IMR-90 (cell line): ENCODE measurements at regions not wholly inside any gene's neighbourhood (a gene's known extent, or its start where the extent isn't known, plus 50 kb on each side); places are given as distances from the start of the nearest gene placed in this dataset.

ENCODE experiments used
- ATAC-seq: fragments of 200-7000 bp; cut with Tn5 transposase; 2 replicates; pipeline ENCODE4 v1.9.1; 2020; ENCODE audit warnings: low read depth, mild to moderate bottlenecking, moderate library complexity
- BruUV-seq: library from RNA; stranded (reverse); fragments of 400-500 nt; replicated peaks from 2 replicates; lab custom pipeline; 2021; lab: Mats Ljungman, UMichigan
- CTCF ChIA-PET: fragments of 300-600 bp; formaldehyde crosslinking; extraction: SDS; loops from one replicate; lab custom pipeline; 2021; ENCODE audit warnings: antibody characterized with exemption; lab: Yijun Ruan, JAX
- POLR2A ChIA-PET: fragments of 300-600 bp; sonication (Branson Sonifier 250); formaldehyde crosslinking; loops from one replicate; lab custom pipeline; 2022; ENCODE audit warnings: antibody characterized with exemption; ENCODE audit not compliant: unreplicated experiment; lab: Charles Lee
- DNase-seq: peaks from one replicate; pipeline ENCODE4 v3.0.0; 2013
- H2AFZ ChIP-seq: replicated peaks from 2 replicates; pipeline ENCODE3; 2013; ENCODE audit warnings: low read length, mild to moderate bottlenecking; ENCODE audit not compliant: poor library complexity
- H2AK5ac ChIP-seq: 2 replicates; pipeline ENCODE4 v1.6.1; 2013; ENCODE audit warnings: low read depth, low read length, inconsistent platforms
- H2AK9ac ChIP-seq: replicated peaks from 2 replicates; pipeline ENCODE3; 2013; ENCODE audit warnings: mild to moderate bottlenecking, low read depth, low read length, moderate library complexity; ENCODE audit not compliant: poor library complexity
- H2BK120ac ChIP-seq: 2 replicates; pipeline ENCODE4 v1.6.1; 2013; ENCODE audit warnings: low read depth, low read length, inconsistent platforms
- H2BK15ac ChIP-seq: 3 replicates; pipeline ENCODE4 v1.6.1; 2013; ENCODE audit warnings: low read depth, low read length, inconsistent platforms
- H2BK20ac ChIP-seq: 2 replicates; pipeline ENCODE4 v1.6.1; 2013; ENCODE audit warnings: low read depth, mild to moderate bottlenecking, inconsistent platforms, low read length, moderate library complexity
- H2BK5ac ChIP-seq: 2 replicates; pipeline ENCODE4 v1.6.1; 2013; ENCODE audit warnings: mild to moderate bottlenecking, low read depth, low read length, inconsistent platforms; ENCODE audit not compliant: poor library complexity, severe bottlenecking
- H3K14ac ChIP-seq: replicated peaks from 2 replicates; pipeline ENCODE4 v1.6.1; 2013; ENCODE audit warnings: low read depth, low read length, inconsistent platforms
- H3K18ac ChIP-seq: 2 replicates; pipeline ENCODE4 v1.6.1; 2013; ENCODE audit warnings: low read depth, low read length, control low read depth
- H3K23ac ChIP-seq: 2 replicates; pipeline ENCODE4 v1.6.1; 2013; ENCODE audit warnings: low read depth, low read length, inconsistent platforms
- H3K27ac ChIP-seq: 2 replicates; pipeline ENCODE4 v1.5.1; 2013; ENCODE audit warnings: mild to moderate bottlenecking, control low read depth, low read length; ENCODE audit not compliant: insufficient read depth
- H3K27me3 ChIP-seq: 2 replicates; pipeline ENCODE4 v1.6.1; 2013; ENCODE audit warnings: low read length; ENCODE audit not compliant: control insufficient read depth, insufficient read depth
- H3K36me3 ChIP-seq: 2 replicates; pipeline ENCODE4 v1.6.1; 2013; ENCODE audit warnings: low read length, mixed read lengths; ENCODE audit not compliant: control insufficient read depth, insufficient read depth
- H3K4ac ChIP-seq: 2 replicates; pipeline ENCODE4 v1.6.1; 2013; ENCODE audit warnings: low read depth, low read length, inconsistent platforms
- H3K4me1 ChIP-seq: 2 replicates; pipeline ENCODE4 v1.6.1; 2013; ENCODE audit warnings: low read length, mixed read lengths; ENCODE audit not compliant: control insufficient read depth, insufficient read depth
- H3K4me2 ChIP-seq: 2 replicates; pipeline ENCODE4 v1.6.1; 2013; ENCODE audit warnings: low read depth, mild to moderate bottlenecking, control low read depth, low read length, moderate library complexity
- H3K4me3 ChIP-seq: 2 replicates; pipeline ENCODE4 v1.5.1; 2013; ENCODE audit warnings: low read depth, mild to moderate bottlenecking, control low read depth, low read length, moderate library complexity; ENCODE audit not compliant: insufficient read depth
- H3K56ac ChIP-seq: 2 replicates; pipeline ENCODE4 v1.6.1; 2013; ENCODE audit warnings: low read length, inconsistent platforms; ENCODE audit not compliant: insufficient read depth; ENCODE audit errors: extremely low read depth
- H3K79me1 ChIP-seq, 2 experiments: 2 replicates each; pipeline ENCODE4 v1.6.1; 2013; ENCODE audit warnings: low read length in 2 of 2, inconsistent platforms in 1 of 2, low read depth in 1 of 2
- H3K9ac ChIP-seq: 2 replicates; pipeline ENCODE4 v1.6.1; 2013; ENCODE audit warnings: low read depth, low read length, control low read depth
- H3K9me1 ChIP-seq: 2 replicates; pipeline ENCODE4 v1.6.1; 2013; ENCODE audit warnings: low read length, inconsistent platforms; ENCODE audit not compliant: insufficient read depth
- H3K9me3 ChIP-seq: 2 replicates; pipeline ENCODE4 v1.6.1; 2013; ENCODE audit warnings: low read length; ENCODE audit not compliant: control insufficient read depth, insufficient read depth
- H4K20me1 ChIP-seq: 2 replicates; pipeline ENCODE4 v1.6.1; 2013; ENCODE audit warnings: low read length, inconsistent platforms; ENCODE audit not compliant: insufficient read depth
- H4K5ac ChIP-seq: 2 replicates; pipeline ENCODE4 v1.6.1; 2013; ENCODE audit warnings: mild to moderate bottlenecking, low read depth, low read length, control low read depth
- H4K8ac ChIP-seq, 2 experiments: 2 replicates each; pipeline ENCODE4 v1.6.1; 2013; ENCODE audit warnings: low read depth in 2 of 2, low read length in 2 of 2, control low read depth in 1 of 2, inconsistent platforms in 1 of 2
- H4K91ac ChIP-seq: 2 replicates; pipeline ENCODE4 v1.6.1; 2013; ENCODE audit warnings: low read depth, low read length, inconsistent platforms; ENCODE audit not compliant: insufficient read depth
- CEBPB ChIP-seq: IDR thresholded peaks from 2 replicates; pipeline ENCODE4 v1.6.1; 2012; ENCODE audit warnings: low read depth, low read length, improper control_type of control experiment
- FOS ChIP-seq: fragments of 150-350 bp; IDR thresholded peaks from 2 replicates; pipeline ENCODE4 v1.6.1; 2016; ENCODE audit warnings: low read depth, low read length
- MAFK ChIP-seq: IDR thresholded peaks from 2 replicates; pipeline ENCODE4 v1.6.1; 2012; ENCODE audit warnings: low read depth, low read length, improper control_type of control experiment
- MAZ ChIP-seq: IDR thresholded peaks from 2 replicates; pipeline ENCODE4 v1.6.1; 2012; ENCODE audit warnings: low read depth, mild to moderate bottlenecking, low read length, improper control_type of control experiment, moderate library complexity, borderline replicate concordance
- RAD21 ChIP-seq: IDR thresholded peaks from 2 replicates; pipeline ENCODE4 v1.6.1; 2012; ENCODE audit warnings: low read length, improper control_type of control experiment
- SMC3 ChIP-seq: fragments of 150-350 bp; IDR thresholded peaks from 2 replicates; pipeline ENCODE4 v1.6.1; 2016; ENCODE audit warnings: low read depth, mild to moderate bottlenecking, antibody characterized with exemption, low read length, moderate library complexity
- WGBS, 2 experiments: methylation state at CpG; one replicate each; pipeline versions ENCODE4 v1.1.5 to v1.1.7; 2013; ENCODE audit warnings: missing lambda C conversion rate in 2 of 2; ENCODE audit not compliant: insufficient read length in 1 of 2; ENCODE audit errors: extremely low coverage in 2 of 2; 5-methylcytosine and 5-hydroxymethylcytosine counted together
- dilution Hi-C: fragments of 300-500 bp; cut with HindIII; formaldehyde crosslinking; loops from one replicate; pipeline ENCODE4 v1.14.3; 2018; ENCODE audit warnings: low sequenced_read_pairs; ENCODE audit not compliant: unreplicated experiment
- in situ Hi-C: fragments of 300-500 bp; cut with MboI; formaldehyde crosslinking; loops from 3 replicates; pipeline ENCODE4 v1.14.3; 2019; ENCODE audit warnings: low sequenced_read_pairs, inconsistent platforms, mixed read lengths
- intact Hi-C: fragments of 100-400 bp; cut with micrococcal nuclease; formaldehyde crosslinking; loops from 2 replicates; pipeline ENCODE4 v1.10.0; 2022
- TF ChIP-seq, protein P1 (sequence below): fragments of 150-350 bp; IDR thresholded peaks from 2 replicates; pipeline ENCODE4 v1.6.1; 2017; ENCODE audit warnings: mild to moderate bottlenecking, antibody characterized with exemption, low read length, low read depth
- TF ChIP-seq, protein P2 (sequence below): fragments of 150-350 bp; IDR thresholded peaks from 2 replicates; pipeline ENCODE4 v1.6.1; 2016; ENCODE audit warnings: low read depth, mild to moderate bottlenecking, low read length, moderate library complexity, borderline replicate concordance
- TF ChIP-seq, protein P3 (sequence below): conservative IDR thresholded peaks from 2 replicates; pipeline ENCODE4 v1.5.1; 2012; ENCODE audit warnings: mild to moderate bottlenecking, low read depth, low read length, improper control_type of control experiment

DNA sequence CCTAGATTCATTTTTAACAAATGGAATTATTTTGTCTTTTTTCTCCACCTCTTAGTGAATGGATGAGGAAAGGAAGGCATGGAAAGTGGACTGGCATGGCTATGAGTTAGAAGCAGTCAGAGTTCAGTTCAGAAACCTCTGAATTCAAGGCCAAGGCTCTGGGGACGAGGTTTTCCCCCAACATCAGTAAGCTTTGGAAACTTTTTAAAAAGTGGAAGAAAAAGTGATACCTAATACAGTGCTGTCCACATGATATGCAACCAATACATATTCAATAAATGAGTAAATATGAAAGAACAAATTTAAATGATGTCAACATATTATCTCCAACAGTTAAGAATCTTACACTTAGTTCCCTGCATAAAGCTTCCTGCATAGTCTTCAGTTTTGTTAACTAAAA is 204.7 kb downstream of the HLX start:
- 0 out of 2 replicates have a peak, but pooled peaks cover 2% of the 10 kb centered on the region for H3K4me1 ChIP-seq
- no peaks in the 10 kb centered on the region for H3K9me1 ChIP-seq
- dilution Hi-C loops, result no loop called here
- no peak overlapping the region for H2BK20ac ChIP-seq
- no peaks in the 10 kb centered on the region for H3K9me3 ChIP-seq
- H2AFZ ChIP-seq, result no peak overlapping the region
- ATAC-seq, result no peak
- no peak for TF ChIP-seq CEBPB
- TF ChIP-seq, protein P1, sequence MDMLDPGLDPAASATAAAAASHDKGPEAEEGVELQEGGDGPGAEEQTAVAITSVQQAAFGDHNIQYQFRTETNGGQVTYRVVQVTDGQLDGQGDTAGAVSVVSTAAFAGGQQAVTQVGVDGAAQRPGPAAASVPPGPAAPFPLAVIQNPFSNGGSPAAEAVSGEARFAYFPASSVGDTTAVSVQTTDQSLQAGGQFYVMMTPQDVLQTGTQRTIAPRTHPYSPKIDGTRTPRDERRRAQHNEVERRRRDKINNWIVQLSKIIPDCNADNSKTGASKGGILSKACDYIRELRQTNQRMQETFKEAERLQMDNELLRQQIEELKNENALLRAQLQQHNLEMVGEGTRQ, result no peak
- TF ChIP-seq MAFK, result no peak
- no peak for TF ChIP-seq FOS
- no peak for TF ChIP-seq RAD21
- TF ChIP-seq, protein P2, sequence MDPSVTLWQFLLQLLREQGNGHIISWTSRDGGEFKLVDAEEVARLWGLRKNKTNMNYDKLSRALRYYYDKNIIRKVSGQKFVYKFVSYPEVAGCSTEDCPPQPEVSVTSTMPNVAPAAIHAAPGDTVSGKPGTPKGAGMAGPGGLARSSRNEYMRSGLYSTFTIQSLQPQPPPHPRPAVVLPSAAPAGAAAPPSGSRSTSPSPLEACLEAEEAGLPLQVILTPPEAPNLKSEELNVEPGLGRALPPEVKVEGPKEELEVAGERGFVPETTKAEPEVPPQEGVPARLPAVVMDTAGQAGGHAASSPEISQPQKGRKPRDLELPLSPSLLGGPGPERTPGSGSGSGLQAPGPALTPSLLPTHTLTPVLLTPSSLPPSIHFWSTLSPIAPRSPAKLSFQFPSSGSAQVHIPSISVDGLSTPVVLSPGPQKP, result no peak
- TF ChIP-seq SMC3, result no peak
- no peak for TF ChIP-seq MAZ
- TF ChIP-seq, protein P3, sequence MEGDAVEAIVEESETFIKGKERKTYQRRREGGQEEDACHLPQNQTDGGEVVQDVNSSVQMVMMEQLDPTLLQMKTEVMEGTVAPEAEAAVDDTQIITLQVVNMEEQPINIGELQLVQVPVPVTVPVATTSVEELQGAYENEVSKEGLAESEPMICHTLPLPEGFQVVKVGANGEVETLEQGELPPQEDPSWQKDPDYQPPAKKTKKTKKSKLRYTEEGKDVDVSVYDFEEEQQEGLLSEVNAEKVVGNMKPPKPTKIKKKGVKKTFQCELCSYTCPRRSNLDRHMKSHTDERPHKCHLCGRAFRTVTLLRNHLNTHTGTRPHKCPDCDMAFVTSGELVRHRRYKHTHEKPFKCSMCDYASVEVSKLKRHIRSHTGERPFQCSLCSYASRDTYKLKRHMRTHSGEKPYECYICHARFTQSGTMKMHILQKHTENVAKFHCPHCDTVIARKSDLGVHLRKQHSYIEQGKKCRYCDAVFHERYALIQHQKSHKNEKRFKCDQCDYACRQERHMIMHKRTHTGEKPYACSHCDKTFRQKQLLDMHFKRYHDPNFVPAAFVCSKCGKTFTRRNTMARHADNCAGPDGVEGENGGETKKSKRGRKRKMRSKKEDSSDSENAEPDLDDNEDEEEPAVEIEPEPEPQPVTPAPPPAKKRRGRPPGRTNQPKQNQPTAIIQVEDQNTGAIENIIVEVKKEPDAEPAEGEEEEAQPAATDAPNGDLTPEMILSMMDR, result no peak
- H3K4ac ChIP-seq, result no peak overlapping the region
- H3K4me2 ChIP-seq, result no peak overlapping the region
- ChIA-PET CTCF (interaction anchor here (0.6 kb wide), 2 partner anchors 295 to 821 kb away, joined by 3 to 4 read pairs; no protein-coding TSS in a partner anchor), POLR2A (no interaction called here)
- H3K36me3 ChIP-seq, result no peaks in the 10 kb centered on the region
- no peak overlapping the region for H2BK5ac ChIP-seq
- no peak overlapping the region for H3K18ac ChIP-seq
- H3K56ac ChIP-seq, result no peak overlapping the region
- H3K14ac ChIP-seq, result no peak overlapping the region
- no peak overlapping the region for H3K23ac ChIP-seq
- intact Hi-C loops, result no loop called here
- BruUV-seq, result no TSS peak
- H4K8ac ChIP-seq, result no peak overlapping the region
- H4K20me1 ChIP-seq, result no peaks in the 10 kb centered on the region
- in situ Hi-C loops, result no loop called here
- no CpG with 5 or more reads among the region's 1 CpG for WGBS, 2 experiments
- H3K27ac ChIP-seq, result no peak overlapping the region
- H2AK9ac ChIP-seq, result no peak overlapping the region
- H4K91ac ChIP-seq, result no peak overlapping the region
- H4K5ac ChIP-seq, result no peak overlapping the region
- H2BK120ac ChIP-seq, result no peak overlapping the region
- no peak overlapping the region for H2BK15ac ChIP-seq
- H3K9ac ChIP-seq, result no peak overlapping the region
- no peaks in the 10 kb centered on the region for H3K27me3 ChIP-seq
- H3K79me1 ChIP-seq, result no peaks in the 10 kb centered on the region
- no peak overlapping the region for H3K4me3 ChIP-seq
- no peak for DNase-seq
- H2AK5ac ChIP-seq, result no peak overlapping the region
